ENCODE measurements at regions not wholly inside any gene's neighbourhood (a gene's known extent, or its start where the extent isn't known, plus 50 kb on each side); places are given as distances from the start of the nearest gene placed in this dataset.

DNA sequence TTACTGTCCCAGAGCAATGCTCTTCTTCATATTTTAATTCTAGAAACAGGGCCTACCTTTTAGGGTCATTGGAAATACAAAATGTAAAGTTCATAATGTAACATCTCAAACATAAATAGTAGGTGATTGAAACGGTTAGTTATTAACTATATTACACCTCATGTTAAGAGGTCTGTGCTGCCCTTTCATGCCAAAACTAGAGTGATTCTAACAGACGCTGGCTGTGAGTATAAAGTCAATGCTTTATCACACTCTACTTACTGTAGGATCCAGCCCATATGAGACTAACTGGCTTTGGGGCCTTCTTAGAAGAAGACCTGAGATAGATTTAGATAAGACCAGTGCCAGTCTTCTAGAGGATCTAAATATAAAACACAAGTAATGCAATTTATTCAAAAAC is 966.1 kb upstream of the SORCS1 start:
- H3K4me3 ChIP-seq (ENCODE audit: low read depth, low read length), result no peak overlapping the region
- TF ChIP-seq, protein P1, sequence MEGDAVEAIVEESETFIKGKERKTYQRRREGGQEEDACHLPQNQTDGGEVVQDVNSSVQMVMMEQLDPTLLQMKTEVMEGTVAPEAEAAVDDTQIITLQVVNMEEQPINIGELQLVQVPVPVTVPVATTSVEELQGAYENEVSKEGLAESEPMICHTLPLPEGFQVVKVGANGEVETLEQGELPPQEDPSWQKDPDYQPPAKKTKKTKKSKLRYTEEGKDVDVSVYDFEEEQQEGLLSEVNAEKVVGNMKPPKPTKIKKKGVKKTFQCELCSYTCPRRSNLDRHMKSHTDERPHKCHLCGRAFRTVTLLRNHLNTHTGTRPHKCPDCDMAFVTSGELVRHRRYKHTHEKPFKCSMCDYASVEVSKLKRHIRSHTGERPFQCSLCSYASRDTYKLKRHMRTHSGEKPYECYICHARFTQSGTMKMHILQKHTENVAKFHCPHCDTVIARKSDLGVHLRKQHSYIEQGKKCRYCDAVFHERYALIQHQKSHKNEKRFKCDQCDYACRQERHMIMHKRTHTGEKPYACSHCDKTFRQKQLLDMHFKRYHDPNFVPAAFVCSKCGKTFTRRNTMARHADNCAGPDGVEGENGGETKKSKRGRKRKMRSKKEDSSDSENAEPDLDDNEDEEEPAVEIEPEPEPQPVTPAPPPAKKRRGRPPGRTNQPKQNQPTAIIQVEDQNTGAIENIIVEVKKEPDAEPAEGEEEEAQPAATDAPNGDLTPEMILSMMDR (conservative IDR thresholded peaks at IDR 0.05; ENCODE audit: low read depth, low read length), result no peak
- no peak for DNase-seq (ENCODE audit: low read depth)

DNA sequence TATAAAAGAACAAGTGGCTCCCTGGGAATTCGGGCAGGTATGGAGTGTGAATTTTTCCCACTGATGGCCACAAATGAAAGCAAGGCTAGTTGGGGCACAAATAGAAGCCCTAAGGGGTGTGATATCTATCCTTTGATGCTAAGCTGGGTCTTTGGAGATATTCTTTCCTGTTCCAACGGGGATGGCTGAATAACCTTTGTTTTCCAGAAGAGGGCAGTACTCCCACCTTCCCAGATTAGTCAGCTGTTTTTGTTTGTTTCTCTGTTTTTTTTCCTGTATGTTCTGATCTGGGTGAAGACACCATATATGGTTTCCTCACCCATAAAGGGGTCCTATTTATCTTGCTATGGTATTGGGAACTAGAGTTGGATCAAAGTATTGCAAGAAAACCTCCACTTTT is 947.7 kb upstream of the SORCS1 start:
- peak; percentile 4 for DNase-seq (ENCODE audit: low read depth)
- TF ChIP-seq, protein P1 (conservative IDR thresholded peaks at IDR 0.05; ENCODE audit: low read depth, low read length), result peak; percentile 29
- no peak overlapping the region for H3K4me3 ChIP-seq (ENCODE audit: low read depth, low read length)

DNA sequence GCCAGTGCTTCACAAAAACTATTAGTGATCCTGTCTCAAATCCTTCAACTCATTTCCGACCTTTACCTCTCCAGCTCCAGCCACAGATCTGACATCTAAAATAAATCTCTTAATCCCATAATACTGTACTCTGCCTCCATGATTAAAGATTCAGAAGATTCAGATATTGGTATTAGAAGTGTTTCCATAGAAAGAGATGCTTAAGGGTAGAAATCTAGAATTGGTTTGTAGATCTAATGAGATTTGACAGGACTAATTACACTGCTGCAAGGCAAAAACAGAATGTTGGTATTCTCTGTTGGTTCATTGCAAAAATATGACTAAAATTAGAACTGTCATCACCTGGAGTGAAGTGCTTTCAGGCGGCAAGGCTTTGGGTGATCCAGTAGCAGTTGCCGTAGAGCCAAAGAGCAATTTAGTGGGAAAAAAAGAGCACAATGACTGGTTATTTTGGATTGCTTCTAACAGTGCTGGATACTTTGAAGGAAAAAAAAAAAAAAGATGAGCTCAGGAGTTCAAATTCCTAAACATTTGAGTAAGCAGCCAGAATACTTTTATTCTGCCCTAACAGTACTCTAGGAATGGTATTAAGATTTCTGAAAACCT is 940.1 kb upstream of the SORCS1 start:
- no peak for DNase-seq (ENCODE audit: low read depth)
- TF ChIP-seq, protein P1 (conservative IDR thresholded peaks at IDR 0.05; ENCODE audit: low read depth, low read length), result no peak
- no peak overlapping the region for H3K4me3 ChIP-seq (ENCODE audit: low read depth, low read length)

DNA sequence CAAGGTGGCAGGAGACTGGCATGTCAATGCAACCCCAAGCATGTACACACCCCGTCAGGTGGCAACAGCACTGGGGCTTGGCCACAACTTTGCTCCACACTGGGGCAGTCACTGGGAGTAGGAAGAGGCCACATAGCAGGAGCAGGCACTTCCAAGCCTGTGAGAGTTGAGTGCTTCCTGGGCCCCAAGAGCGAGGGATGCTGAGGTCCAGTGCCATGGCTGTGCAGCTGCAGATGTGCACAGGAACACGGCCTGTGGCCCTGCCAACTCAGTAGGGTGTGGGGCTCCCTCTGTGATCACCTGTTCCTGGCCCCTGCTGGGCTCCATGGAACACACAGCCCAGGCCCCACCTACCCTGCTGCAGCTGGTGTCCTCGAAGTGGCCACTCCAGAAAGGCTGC is 932.8 kb upstream of the SORCS1 start:
- no peak overlapping the region for H3K4me3 ChIP-seq (ENCODE audit: low read depth, low read length)
- no peak for DNase-seq (ENCODE audit: low read depth)
- TF ChIP-seq, protein P1 (conservative IDR thresholded peaks at IDR 0.05; ENCODE audit: low read depth, low read length), result no peak

DNA sequence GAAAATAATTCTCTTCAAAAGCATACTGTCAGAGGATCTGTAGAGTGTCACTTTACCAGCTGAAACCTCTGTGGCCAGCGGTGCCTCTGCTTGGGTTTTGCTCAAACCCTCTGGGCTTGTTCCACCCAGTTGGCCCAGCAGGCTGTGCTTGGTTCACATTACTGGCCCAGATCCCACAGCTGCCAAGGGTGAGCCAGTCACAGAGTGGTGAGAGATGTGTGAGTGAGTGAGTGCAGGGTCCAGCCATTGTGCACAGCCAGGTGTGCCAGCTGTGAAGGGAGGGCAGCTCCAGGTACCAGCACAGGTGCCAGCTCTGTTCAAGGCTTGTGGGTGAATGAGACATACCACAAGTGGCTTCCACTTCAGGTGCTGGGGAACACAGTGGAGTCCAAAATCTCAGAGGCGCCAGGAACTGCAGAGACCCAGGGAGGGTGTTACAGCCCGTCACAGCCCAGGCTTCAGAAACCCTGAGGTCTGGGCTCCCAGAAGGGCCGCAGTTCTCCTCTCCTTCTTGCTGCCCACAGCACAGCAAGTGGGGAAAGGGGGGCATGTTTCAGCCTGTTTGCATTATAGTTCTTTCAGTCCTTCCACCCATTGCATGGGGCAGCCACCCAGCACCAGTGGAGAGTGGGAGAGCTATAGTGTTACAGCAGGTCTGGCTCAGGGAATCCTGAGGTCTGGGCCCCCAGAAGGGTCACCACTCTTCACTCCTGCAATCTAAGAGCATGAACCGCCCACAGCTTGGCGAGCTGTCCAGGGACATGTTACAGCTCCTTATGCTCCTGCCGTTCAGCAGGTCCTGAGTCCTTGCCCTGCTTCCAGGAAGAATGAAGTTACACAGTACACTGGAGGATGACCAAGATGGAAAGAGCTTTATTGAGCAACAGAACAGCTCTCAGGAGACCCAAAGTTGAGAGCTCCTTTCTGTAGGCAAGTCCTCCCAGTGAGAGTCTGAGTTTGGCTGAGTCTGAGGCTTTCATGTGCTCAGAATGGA is 931.7 kb upstream of the SORCS1 start:
- TF ChIP-seq, protein P1 (conservative IDR thresholded peaks at IDR 0.05; ENCODE audit: low read depth, low read length), result no peak

DNA sequence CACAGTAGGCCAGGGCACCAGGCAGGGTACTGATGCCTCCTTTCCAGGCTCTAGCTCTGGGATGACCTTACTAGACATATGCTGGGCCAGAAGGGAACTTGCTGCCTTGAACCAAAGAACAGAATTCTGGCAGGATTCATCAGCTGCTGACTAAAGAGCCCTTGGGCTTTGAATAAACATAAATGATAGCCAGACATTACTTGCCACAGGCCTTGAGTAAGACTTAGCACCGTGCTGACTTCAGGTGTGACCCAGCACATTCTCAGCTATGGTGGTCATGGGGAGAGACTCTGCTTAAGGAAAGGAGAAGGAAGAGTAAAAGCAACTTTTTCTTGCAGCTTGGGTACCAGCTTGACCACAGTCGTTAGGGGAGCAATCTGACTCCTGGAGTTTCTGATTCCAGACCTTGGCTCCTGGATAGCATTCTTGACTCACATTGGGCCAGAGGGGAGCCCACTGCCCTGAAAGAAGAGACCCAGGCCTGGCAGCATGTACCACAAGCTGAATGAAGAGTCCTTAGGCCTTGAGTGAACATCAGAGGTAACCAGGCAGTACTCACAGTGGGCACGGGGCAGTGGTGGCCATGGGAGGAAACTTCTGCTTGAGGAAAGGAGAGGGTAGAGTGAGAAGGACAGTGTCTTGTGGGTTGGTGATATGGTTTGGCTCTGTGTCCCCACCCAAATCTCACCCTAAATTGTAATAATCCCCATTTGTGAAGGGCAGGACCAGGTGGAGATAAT is 926.1 kb upstream of the SORCS1 start:
- no peak for DNase-seq (ENCODE audit: low read depth)
- no peak overlapping the region for H3K4me3 ChIP-seq (ENCODE audit: low read depth, low read length)
- TF ChIP-seq, protein P1 (conservative IDR thresholded peaks at IDR 0.05; ENCODE audit: low read depth, low read length), result no peak

More for the DNA sequence above, 931.7 kb upstream of the SORCS1 start:
- no peak overlapping the region for H3K4me3 ChIP-seq (ENCODE audit: low read depth, low read length)
- no peak for DNase-seq (ENCODE audit: low read depth)
